GM19240 (cell line): ENCODE measurements at regions not wholly inside any gene's neighbourhood (a gene's known extent, or its start where the extent isn't known, plus 50 kb on each side); places are given as distances from the start of the nearest gene placed in this dataset.
"Not testable (repeated sequence)": the region's sequence is repeated elsewhere in the genome, so short reads cannot be mapped to it uniquely, and the experiment has no call there.

Experiments used
- DNase-seq: peaks from one replicate; pipeline ENCODE4 v3.0.0; 2011; ENCODE audit warnings: low spot score; ENCODE audit not compliant: insufficient read length

DNA sequence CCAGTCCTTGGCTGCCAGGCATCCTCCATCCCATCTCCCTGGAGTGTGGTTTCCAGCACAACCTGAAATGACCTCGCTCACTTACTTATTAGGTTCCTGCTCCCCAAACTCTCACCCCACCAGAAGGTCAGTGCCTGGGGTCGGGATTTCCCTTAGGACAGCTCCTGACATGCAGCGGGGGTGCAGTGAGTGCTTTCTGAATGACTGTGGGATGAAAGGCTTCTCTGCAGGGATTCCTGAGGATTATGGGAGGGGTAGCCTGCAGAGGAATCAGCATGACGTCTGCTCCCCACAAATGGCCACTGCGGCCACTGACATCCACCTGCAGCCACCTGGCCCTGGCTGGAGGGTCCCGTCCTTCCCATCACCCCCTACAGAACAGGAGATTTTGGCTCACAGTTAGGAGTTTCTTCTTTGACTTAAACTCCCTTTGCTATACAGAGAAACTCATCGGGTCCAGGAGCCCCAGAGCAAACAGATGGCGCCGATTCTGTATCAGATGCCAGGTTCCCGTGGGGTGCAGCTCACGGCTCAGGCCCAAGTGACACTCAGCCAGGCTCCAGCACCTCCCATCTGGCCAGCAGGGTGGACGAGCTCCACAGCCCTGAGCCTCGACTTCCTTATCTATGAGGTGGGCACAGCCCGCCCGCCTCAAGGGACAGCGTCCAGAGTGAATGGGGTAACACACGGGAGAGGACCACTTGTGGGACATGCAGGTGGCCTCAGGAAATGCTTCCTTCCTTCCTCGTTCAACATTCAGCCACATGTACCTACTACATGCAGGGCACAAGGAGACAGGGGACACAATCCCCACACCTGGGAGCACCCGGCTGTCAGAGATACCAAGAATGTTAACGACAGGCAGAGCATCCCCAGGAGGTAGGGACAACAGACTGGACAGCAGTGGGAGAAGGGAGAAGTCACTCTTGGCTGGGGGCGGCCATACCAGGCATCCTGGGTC is 69.8 kb downstream of the RMI2 start:
- DNase-seq: no peak

DNA sequence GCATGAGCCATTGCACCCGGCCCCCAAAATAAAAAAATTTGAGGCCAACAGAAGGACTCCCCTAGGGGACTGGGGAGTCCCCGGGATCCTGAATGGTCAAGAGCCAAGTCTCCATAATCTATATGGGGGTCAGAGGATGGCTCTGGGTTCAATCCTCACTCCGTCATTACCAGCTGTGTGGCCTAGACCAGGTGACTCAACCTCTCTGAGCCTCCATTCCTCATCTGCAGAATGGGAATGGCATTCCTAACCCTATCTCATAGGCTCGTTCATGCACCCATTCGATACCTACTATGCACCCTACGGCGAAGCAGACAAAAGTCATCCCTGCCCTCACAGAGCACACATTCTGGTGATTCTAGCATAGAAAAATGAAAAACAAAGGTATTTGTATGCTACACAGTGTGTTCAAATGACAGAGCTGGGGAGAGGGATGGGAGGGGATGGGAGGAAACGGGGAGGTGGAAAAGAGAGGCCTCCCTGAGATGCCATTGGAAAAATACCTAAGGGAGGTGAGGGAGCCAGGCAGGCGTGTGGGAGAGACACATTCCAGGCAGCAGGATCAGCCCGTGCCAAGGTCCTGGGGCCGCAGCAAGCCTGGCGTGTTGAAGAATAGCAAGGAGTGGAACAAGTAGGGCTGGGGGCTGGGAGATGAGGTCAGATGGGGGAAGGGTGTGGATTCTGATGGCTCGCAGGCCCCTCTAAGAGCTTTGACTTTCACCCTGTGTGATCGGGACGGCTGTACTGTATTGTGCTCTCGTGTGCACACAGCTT is 71.2 kb downstream of the RMI2 start:
- DNase-seq: no peak

DNA sequence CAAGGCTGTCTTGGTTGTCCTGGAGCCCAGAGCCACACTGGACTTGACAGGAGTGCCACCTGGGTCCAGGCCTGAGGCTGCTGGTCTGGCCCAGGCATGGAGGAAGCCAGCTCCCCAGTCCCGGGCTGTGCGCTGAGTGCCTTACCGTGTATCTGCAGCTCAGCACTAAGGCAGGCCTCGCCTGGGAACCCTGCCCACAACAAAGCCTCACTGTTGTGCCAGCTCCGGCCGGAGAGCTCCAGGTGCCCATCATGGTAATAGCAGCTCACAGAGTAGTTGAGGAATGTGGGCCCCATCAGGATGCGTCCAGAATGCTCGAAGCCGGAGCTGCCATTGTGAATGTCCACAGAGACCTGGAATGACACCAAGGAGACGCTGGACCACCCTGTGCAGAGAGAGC is 72.2 kb downstream of the RMI2 start:
- DNase-seq: no peak

DNA sequence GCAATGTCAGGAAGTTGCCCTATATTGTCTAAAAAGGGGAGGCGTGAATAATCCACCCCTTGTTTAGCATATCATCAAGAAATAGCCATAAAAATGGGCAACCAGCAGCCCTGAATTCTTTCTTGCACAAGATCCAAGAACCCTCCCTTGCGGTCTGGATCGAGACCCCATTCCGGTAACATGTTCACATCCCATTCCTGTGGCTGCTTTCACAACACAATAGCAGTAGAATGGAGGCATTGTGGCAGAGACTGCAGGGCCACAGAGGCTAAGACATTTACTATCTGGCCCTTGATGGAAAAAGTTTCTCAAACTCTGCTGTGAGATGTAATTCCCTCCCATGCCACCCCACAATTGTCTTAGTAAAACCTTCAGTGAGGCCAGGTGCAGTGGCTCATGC is 73.2 kb downstream of the RMI2 start:
- no peak for DNase-seq

DNA sequence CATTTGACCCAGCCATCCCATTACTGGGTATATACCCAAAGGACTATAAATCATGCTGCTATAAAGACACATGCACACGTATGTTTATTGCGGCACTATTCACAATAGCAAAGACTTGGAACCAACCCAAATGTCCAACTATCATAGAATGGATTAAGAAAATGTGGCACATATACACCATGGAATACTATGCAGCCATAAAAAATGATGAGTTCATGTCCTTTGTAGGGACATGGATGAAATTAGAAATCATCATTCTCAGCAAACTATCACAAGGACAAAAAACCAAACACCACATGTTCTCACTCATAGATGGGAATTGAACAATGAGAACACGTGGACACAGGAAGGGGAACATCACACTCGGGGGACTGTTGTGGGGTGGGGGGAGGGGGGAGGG is 74.8 kb downstream of the RMI2 start:
- not testable (repeated sequence) for DNase-seq

DNA sequence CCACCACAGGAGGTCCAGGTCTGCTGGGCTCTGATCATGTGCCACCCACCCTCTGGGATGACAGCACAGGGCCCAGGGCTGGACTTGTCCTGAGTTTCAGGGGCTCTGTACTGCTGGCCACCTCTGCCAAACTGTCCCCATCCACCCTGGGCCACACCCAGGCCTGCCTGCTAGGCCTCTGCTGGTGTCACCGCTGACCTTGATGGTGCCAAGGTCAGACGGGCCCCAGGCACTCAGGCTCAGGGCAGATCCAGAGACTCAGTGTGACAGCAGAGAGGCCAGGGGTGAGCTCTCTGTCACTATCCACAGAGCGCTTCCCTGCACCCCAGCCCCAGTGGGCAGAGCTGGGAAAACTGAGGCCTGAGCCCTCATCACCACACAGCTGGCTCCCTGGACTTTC is 75.6 kb downstream of the RMI2 start:
- DNase-seq: no peak

DNA sequence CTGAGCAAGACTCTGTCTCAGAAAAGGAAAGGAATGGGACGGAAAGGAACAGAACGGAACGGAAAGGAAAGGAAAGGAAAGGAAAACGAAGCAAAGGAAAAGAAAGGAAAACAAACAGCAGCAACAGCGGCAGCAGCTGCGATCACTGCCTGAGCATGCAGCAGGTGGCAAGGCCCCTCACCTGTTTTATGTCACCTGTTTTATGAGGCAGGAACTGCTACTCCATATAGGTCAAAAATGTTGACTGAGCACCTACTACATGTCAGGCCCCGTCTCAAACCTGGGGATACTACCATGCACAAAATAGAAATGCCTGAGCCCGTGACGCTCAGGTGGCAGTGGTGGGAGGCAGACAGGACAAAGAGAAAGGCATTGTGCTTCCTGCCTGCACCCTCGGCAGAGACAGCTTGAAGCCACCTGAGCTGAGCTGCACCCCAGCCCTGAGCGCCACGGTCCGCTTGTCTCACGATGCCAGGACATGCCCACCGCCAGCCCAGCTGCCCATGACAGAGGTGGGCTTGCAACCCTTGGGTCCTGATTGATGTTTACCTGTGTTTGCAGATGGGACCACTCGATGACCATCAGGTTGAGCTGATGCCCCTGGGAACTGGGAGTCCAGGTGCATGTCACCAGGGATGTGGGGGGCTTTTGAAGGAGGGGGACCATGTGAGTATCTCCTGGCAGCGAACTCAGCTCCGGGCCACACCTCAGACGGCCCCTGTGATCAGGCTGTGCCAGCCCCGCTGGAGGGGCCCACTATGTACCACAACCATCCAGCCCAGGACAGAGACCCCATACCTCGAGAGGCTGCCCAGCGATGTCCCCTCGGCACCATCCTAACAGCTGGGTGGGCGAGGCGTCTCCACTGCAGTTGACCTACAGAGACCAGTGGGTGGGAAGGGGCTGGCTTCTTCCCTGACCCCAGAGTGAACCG is 77.4 kb downstream of the RMI2 start:
- DNase-seq: no peak

DNA sequence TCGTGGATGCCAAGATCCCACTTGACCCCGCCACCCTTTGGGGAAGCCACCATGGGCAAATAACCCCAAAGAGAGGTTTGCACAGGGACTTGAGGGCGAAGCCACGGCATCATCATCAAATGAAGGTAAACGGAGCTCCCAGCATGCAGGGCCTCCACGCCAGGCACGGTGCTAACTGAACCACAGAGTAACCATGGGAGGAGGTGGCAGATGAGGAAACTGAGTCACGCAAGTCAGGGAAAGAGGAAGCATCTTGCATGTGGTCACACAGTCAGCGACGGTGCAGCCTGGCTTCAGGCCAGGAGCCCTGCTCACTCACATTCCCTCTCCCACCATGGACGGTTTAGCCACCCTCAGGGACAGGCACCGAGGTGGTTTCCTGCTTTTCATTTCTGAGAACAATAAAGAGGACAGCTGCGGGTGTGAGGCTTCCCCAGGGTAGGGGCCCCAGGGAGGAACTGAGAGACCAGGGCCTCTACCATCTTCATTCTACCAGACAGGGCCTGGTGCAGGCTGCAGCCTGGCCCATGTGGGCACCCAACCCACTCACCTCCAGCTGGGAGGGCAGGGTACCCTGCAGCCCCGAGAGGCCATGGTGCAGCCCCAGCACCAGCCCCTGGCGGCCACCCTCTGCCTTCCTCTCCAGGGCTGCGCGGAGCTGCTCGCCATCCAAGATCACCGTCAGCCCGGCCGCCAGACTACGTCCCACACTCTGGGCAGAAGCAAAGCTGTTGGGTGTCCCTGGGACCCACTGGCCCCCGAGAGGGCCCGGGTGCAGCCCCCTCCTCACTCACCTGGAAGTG is 78.3 kb downstream of the RMI2 start:
- DNase-seq: no peak

DNA sequence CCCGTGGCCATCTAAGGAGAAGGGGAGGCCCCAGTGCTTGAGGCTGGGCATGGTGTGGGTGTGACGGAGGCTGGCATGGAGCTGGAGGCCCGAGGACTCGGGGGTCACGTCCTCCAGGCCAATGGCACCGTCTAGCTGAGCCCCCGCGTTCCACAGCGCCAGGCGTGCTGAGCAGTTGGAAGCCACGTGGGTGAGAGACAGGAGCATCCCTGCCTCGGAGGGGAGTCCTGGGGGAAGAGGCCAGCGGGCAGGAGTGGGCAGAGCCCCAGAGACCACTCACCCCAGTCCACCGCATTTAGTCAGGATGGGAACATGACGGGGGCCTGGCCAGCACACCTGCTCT is 78.8 kb downstream of the RMI2 start:
- DNase-seq: no peak

DNA sequence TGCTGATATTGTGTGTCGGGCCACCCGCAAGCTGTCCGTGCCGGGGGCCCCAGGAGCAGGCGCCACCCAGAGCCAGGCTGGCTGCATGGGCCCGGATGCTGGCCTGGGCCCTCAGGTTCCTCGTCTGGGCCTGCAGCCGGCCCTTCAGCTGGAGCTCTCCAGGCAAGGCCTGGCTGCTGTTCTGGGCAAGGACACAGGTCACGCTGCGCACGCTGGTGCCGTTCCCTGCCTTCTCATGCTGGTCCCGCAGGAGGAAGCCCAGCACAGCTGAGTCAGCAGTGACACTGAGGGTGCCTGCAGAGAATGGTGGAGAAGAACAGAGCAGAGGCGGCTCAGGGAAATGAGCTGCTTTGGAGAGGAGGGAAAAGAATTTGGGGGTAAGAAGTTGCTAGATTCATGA is 79.9 kb downstream of the RMI2 start:
- DNase-seq: no peak

DNA sequence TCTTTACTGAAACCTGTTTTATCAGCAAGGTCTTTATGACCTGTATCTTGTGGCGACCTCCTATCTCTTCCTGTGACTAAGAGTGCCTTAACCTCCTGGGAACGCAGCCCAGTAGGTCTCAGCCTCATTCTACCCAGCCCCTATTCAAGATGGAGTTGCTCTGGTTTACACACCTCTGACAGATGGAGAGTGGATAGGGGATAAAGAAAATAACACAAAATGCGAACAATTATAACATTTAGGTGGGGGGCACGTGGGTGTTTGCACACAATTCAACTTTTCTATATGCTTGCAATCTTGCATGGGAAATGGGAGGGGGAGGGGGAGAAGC is 83.3 kb downstream of the RMI2 start:
- no peak for DNase-seq

DNA sequence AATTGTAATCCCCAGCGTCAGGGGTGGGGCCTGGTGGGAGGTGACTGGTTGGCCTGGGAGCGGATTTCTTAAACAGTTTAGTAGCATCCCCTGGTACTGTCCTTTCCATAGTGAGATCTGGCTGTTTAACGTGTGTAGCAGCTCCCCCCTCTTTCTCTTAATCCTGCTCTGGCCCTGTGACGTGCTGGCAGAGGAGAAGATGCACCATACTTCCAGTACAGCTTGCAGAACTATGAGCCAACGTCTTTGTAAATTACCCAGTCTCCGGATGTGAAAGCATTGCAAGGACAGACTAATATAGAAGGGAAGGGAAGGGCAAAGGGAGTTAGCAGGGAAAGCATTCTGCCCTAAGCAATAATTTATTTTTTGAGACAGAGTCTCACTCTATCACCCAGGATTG is 83.9 kb downstream of the RMI2 start:
- no peak for DNase-seq

DNA sequence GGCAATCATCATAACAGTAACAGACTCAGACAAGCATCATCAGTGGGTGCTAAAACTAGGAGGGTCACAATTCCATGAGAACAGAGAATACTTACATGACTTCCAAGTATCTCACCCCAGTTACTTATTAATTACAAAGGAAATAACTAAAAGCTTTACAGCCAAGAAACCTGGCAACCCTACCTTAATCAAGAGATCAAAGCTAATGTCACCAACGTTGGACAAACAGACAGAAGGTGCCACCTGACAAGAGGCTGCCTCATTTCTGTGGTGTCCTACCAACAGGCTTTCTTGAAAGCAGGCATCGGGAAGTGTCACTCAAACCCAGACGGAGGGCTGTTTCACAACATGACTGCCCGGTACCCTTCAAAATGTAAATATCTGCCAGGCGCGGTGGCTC is 84.6 kb downstream of the RMI2 start:
- no peak for DNase-seq

DNA sequence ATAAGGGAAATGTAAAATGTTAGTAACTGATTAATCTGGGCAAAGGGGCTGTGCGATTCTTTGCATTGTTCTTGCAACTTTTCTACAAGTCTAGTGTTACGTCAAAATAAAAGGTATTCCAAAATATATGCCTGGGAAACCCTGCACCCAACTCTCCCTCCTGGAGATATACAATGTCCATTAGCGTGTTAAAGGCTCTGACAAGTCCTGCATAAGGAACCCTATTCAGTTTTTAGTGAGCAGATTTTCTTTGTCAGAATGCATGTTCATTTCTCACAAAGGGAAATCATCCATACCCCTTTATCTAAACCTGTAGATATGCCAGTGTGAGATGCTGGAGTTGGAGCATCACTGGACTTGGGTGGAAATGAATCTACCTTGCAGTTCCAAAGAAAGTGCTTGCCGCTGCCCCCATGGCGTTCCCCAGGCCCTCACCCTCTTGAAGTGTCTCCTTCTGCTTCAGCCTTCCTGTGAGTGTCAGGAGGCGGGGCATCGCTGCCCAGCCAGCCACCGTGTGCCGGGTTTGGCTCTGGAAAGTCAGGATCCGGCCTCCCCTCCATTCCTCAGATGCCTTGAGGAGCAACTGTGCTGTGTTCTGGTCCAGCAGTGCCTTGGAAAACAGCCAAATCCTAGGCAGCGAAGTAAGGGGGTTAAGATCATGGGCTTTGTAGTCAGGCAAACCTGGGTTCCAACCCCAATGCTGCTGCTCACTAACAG is 85.5 kb downstream of the RMI2 start:
- DNase-seq: no peak

DNA sequence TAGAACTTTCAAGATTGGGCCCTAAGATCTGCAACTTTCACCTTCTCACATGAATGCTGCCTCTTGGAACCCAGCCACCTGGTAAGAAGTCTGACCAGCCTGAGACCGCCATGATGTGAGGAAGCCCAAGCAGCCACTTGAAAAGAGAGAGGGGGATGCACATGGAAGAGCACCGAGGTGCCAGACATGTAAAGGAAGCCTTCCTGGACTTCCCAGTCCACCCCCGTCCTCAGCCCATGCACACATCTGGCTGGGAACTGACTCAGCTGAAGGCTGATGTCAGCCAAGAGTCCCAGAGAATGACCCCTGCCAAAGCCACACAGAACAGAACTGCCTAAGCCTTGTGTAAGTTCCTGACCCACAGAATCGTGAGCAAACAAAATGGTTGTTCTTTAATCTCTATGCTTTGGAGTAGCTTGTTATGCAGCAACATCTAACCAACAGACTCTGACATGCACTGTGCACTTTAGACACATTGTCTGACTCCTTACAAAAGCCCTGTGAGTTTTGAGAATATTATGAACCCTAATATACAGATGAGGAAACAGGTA is 86.7 kb downstream of the RMI2 start:
- no peak for DNase-seq

DNA sequence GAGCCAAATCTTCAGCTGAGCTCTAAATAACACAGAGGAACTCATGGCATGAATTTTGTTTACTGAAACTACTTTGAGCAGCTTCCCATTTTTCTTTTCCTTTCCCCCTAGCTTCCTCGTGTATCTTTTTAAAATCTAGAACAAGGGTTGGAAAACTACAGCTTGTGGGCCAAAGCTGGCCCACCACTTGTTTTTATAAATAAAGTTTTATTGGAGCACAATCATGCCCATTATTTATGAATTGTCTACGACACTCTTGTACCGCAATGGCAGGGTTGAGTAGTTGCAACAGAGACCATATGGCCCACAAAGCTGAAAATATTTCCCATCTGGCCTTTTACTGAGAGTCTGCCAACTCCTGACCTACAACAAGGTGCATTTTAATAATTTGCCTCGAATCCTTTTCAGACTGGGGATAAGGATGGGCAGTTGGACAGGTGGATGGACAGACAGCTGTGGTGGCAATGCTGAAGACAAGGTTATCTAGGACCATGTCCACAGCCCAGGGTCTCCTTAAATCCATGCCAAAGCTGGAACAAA is 87.7 kb downstream of the RMI2 start:
- no peak for DNase-seq

DNA sequence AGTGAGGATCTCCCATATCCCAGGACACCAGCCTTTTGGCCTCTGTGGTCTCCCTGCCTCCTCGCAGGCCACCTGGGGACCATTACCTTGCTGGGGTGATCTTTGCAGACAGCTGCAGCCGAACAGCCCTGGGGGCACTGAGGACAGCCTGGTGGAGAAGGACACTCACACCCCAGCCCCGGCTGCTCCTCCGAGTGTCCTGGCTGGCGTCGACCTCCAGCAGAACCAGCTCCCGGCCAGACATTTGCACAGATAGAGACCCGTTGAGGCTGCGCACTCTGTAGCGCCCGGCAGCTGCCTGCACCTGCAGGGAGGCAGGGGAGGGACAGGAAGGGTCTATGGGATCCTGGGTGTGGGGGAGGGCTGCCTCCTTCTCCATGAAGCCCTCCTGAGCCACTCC is 90.3 kb downstream of the RMI2 start:
- DNase-seq: no peak

DNA sequence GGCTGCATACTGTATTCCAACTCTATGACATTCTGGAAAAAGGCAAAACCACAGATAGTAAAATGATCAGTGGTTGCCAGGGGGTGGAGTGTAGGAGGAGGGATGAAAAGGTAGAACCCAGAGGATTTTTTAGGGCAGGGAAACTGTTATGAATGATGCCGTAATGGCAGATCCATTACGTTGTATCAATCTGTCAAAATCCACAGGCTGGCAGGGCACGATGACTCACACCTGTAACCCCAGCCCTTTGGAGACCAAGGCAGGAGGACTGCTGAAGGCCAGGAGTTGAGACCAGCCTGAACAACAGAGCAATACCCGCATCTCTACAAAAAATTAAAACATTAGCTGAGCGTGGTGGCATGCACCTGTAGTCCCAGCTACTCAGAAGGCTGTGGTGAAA is 91.8 kb downstream of the RMI2 start:
- DNase-seq: no peak

DNA sequence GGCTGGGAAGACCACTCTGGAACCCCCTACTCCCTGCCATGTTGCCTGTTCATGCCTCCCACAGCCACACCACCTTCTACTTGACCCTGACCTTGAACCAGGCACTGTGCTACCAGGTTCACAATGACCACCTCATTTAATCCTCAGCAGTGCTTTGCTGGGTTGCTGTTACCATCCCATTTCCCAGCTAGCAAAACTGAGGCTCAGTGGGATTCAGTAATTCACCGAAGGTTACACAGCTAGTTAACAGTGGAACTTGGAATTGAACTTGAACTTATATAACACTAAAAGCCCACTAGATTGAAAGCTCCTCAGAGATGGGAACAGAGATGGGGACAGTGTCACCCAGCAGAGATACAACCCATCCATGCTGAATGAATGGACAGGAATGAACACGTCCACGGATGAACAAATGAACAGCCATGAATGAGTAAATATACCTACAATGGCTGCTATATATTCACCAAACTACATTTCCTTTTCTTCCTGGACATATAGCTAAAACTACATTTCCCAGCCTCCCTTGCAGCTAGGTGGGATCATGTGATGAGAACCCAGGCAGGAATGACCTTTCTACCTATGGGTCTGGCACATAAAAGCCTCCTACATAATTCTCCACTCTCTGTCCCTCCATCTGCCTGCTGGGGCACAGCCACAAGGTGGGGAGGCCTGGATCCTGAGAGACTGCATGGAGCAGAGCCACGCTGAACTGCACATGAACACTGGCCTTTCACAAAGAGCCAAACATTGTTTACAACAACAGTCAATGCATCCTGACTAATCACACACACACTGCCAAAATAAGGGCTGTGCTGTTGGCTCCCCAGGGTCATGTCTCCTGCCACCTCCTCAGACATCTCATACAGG is 94.8 kb downstream of the RMI2 start:
- no peak for DNase-seq
